GM23338 (cell line): ENCODE measurements at regions not wholly inside any gene's neighbourhood (a gene's known extent, or its start where the extent isn't known, plus 50 kb on each side); places are given as distances from the start of the nearest gene placed in this dataset.

Source experiments
- ATAC-seq: fragments of 200-7000 bp; cut with Tn5 transposase; 3 replicates; pipeline ENCODE4 v1.9.1; 2020
- DNase-seq: peaks from one replicate; pipeline ENCODE4 v3.0.0-alpha.2; 2015; ENCODE audit warnings: low spot score
- H2AFZ ChIP-seq: fragments of 200-600 bp; sonication (generic); 2 replicates; pipeline ENCODE4 v1.8.0; 2016; ENCODE audit warnings: antibody characterized with exemption, mild to moderate bottlenecking, moderate library complexity
- H3F3A ChIP-seq: fragments of 200-600 bp; sonication (generic); replicated peaks from 2 replicates; pipeline ENCODE4 v1.8.0; 2017; ENCODE audit warnings: antibody characterized with exemption, mixed run types, low read depth
- H3K27ac ChIP-seq: fragments of 200-600 bp; sonication (generic); 2 replicates; pipeline ENCODE4 v1.6.1; 2016; ENCODE audit warnings: low read depth
- H3K27me3 ChIP-seq: fragments of 200-600 bp; sonication (generic); 2 replicates; pipeline ENCODE4 v1.8.0; 2016; ENCODE audit warnings: mild to moderate bottlenecking, mixed run types, moderate library complexity; ENCODE audit not compliant: insufficient read depth
- H3K36me3 ChIP-seq: fragments of 200-600 bp; sonication (generic); 2 replicates; pipeline ENCODE4 v1.8.0; 2016; ENCODE audit warnings: mild to moderate bottlenecking; ENCODE audit not compliant: insufficient read depth
- H3K4me1 ChIP-seq: fragments of 200-600 bp; sonication (generic); 2 replicates; pipeline ENCODE4 v1.8.0; 2016; ENCODE audit warnings: mild to moderate bottlenecking, moderate library complexity; ENCODE audit not compliant: insufficient read depth
- H3K4me2 ChIP-seq: fragments of 200-600 bp; sonication (generic); 2 replicates; pipeline ENCODE4 v1.7.1; 2017; ENCODE audit warnings: mixed run types
- H3K4me3 ChIP-seq: fragments of 200-600 bp; sonication (generic); 2 replicates; pipeline ENCODE4 v1.6.1; 2016; ENCODE audit warnings: mixed run types
- H3K79me2 ChIP-seq: fragments of 200-600 bp; sonication (generic); replicated peaks from 2 replicates; pipeline ENCODE4 v1.8.0; 2017; ENCODE audit warnings: mild to moderate bottlenecking; ENCODE audit not compliant: insufficient read depth
- H3K9me2 ChIP-seq: fragments of 200-600 bp; sonication (generic); 2 replicates; pipeline ENCODE4 v1.8.0; 2017; ENCODE audit not compliant: insufficient read depth
- H4K20me1 ChIP-seq: fragments of 200-600 bp; sonication (generic); replicated peaks from 2 replicates; pipeline ENCODE4 v1.8.0; 2017; ENCODE audit warnings: mild to moderate bottlenecking; ENCODE audit not compliant: insufficient read depth
- H3K27ac Mint-ChIP-seq: 2 replicates; pipeline ENCODE4 v1.8.0; 2020; ENCODE audit warnings: inconsistent platforms, mild to moderate bottlenecking, moderate library complexity, mixed read lengths
- H3K27me3 Mint-ChIP-seq: 3 replicates; pipeline ENCODE4 v1.8.0; 2022; ENCODE audit warnings: low read depth, mild to moderate bottlenecking, moderate library complexity, mixed read lengths, inconsistent platforms; ENCODE audit not compliant: insufficient read depth, poor library complexity
- H3K36me3 Mint-ChIP-seq: 3 replicates; pipeline ENCODE4 v1.8.0; 2021; ENCODE audit warnings: low read depth, mild to moderate bottlenecking, inconsistent platforms, moderate library complexity, mixed read lengths
- H3K4me1 Mint-ChIP-seq: 3 replicates; pipeline ENCODE4 v1.8.0; 2020; ENCODE audit warnings: mild to moderate bottlenecking, inconsistent platforms, mixed read lengths
- H3K4me3 Mint-ChIP-seq: 3 replicates; pipeline ENCODE4 v1.8.0; 2021; ENCODE audit warnings: moderate library complexity, mild to moderate bottlenecking, inconsistent platforms, mixed read lengths
- H3K9me3 Mint-ChIP-seq: 3 replicates; pipeline ENCODE4 v1.8.0; 2020; ENCODE audit warnings: moderate library complexity, mild to moderate bottlenecking, inconsistent platforms, mixed read lengths
- CREB1 ChIP-seq: fragments of 250-450 bp; sonication (Bioruptor Pico); IDR thresholded peaks from 2 replicates; pipeline ENCODE4 v1.5.0; 2020; ENCODE audit warnings: low read depth, mild to moderate bottlenecking, moderate library complexity
- ETS1 ChIP-seq: IDR thresholded peaks from 2 replicates; pipeline ENCODE4 v1.6.1; 2016; ENCODE audit warnings: antibody characterized with exemption
- EZH2 ChIP-seq: fragments of 200-600 bp; sonication (generic); IDR thresholded peaks from one replicate; pipeline ENCODE4 v1.8.0; 2017; ENCODE audit warnings: antibody characterized with exemption, mild to moderate bottlenecking, low read depth; ENCODE audit not compliant: unreplicated experiment
- EZH2phosphoT487 ChIP-seq: fragments of 200-600 bp; sonication (generic); IDR thresholded peaks from one replicate; pipeline ENCODE4 v1.8.1; 2018; ENCODE audit warnings: antibody characterized with exemption; ENCODE audit not compliant: unreplicated experiment
- JUNB ChIP-seq: IDR thresholded peaks from one replicate; pipeline ENCODE4 v1.6.1; 2016; ENCODE audit warnings: antibody characterized with exemption; ENCODE audit not compliant: unreplicated experiment
- NANOG ChIP-seq: IDR thresholded peaks from 2 replicates; pipeline ENCODE4 v1.6.1; 2016; ENCODE audit warnings: antibody characterized with exemption, borderline replicate concordance
- POLR2AphosphoS5 ChIP-seq: IDR thresholded peaks from 2 replicates; pipeline ENCODE4 v1.6.1; 2016; ENCODE audit warnings: antibody characterized with exemption, low read depth
- STAT1 ChIP-seq: IDR thresholded peaks from one replicate; pipeline ENCODE4 v1.6.1; 2016; ENCODE audit warnings: antibody characterized with exemption; ENCODE audit not compliant: unreplicated experiment
- ZNF114 ChIP-seq: fragments of 250-450 bp; sonication (Bioruptor Pico); IDR thresholded peaks from 2 replicates; pipeline ENCODE4 v1.5.0; 2020; ENCODE audit warnings: mild to moderate bottlenecking, moderate library complexity
- ZNF331 ChIP-seq: fragments of 250-450 bp; sonication (Bioruptor Pico); IDR thresholded peaks from 2 replicates; pipeline ENCODE4 v1.5.0; 2020; ENCODE audit warnings: low read depth, mild to moderate bottlenecking, moderate library complexity
- ZNF462 ChIP-seq: fragments of 250-450 bp; sonication (Bioruptor Pico); IDR thresholded peaks from 2 replicates; pipeline ENCODE4 v1.5.0; 2020; ENCODE audit warnings: mild to moderate bottlenecking, moderate library complexity
- TF ChIP-seq, protein P1 (sequence below): IDR thresholded peaks from one replicate; pipeline ENCODE4 v1.6.1; 2018; ENCODE audit warnings: antibody characterized with exemption; ENCODE audit not compliant: unreplicated experiment
- TF ChIP-seq, protein P2 (sequence below), 2 experiments: fragments of 200-600 bp in 1 of 2; sonication (generic) in 1 of 2; conservative IDR thresholded peaks; 2 replicates each; pipeline versions ENCODE4 v1.5.1 to v1.6.1; 2016 to 2017; ENCODE audit warnings: antibody characterized with exemption in 2 of 2, low read depth in 2 of 2, mild to moderate bottlenecking in 2 of 2, moderate library complexity in 1 of 2

- no peaks in the 10 kb centered on the region for H4K20me1 ChIP-seq
- H3K27me3 Mint-ChIP-seq = no peaks in the 10 kb centered on the region
- no peak overlapping the region for H2AFZ ChIP-seq
- H3K4me1 ChIP-seq = no peaks in the 10 kb centered on the region
- H3K36me3 ChIP-seq = no peaks in the 10 kb centered on the region
- H3K4me1 Mint-ChIP-seq = no peaks in the 10 kb centered on the region
- no peaks in the 10 kb centered on the region for H3K36me3 Mint-ChIP-seq
- no peaks in the 10 kb centered on the region for H3K27me3 ChIP-seq
- H3K4me3 Mint-ChIP-seq = no peak overlapping the region
- H3K4me3 ChIP-seq = no peak overlapping the region
- no peaks in the 10 kb centered on the region for H3F3A ChIP-seq
- no peaks in the 10 kb centered on the region for H3K79me2 ChIP-seq
- H3K4me2 ChIP-seq = no peak overlapping the region
- H3K27ac Mint-ChIP-seq = no peak overlapping the region
- ATAC-seq = no peak
- no peak overlapping the region for H3K27ac ChIP-seq
- no peaks in the 10 kb centered on the region for H3K9me2 ChIP-seq
- no peak for DNase-seq
- TF ChIP-seq ZNF331 (CRISPR knock-in tag) = no peak
- no peak for TF ChIP-seq EZH2phosphoT487
- TF ChIP-seq ZNF462 (CRISPR knock-in tag) = no peak
- no peak for TF ChIP-seq ETS1
- no peak for TF ChIP-seq EZH2
- no peak for TF ChIP-seq CREB1 (CRISPR knock-in tag)
- no peak for TF ChIP-seq ZNF114 (CRISPR knock-in tag)
- no peak for TF ChIP-seq JUNB
- TF ChIP-seq, protein P1, sequence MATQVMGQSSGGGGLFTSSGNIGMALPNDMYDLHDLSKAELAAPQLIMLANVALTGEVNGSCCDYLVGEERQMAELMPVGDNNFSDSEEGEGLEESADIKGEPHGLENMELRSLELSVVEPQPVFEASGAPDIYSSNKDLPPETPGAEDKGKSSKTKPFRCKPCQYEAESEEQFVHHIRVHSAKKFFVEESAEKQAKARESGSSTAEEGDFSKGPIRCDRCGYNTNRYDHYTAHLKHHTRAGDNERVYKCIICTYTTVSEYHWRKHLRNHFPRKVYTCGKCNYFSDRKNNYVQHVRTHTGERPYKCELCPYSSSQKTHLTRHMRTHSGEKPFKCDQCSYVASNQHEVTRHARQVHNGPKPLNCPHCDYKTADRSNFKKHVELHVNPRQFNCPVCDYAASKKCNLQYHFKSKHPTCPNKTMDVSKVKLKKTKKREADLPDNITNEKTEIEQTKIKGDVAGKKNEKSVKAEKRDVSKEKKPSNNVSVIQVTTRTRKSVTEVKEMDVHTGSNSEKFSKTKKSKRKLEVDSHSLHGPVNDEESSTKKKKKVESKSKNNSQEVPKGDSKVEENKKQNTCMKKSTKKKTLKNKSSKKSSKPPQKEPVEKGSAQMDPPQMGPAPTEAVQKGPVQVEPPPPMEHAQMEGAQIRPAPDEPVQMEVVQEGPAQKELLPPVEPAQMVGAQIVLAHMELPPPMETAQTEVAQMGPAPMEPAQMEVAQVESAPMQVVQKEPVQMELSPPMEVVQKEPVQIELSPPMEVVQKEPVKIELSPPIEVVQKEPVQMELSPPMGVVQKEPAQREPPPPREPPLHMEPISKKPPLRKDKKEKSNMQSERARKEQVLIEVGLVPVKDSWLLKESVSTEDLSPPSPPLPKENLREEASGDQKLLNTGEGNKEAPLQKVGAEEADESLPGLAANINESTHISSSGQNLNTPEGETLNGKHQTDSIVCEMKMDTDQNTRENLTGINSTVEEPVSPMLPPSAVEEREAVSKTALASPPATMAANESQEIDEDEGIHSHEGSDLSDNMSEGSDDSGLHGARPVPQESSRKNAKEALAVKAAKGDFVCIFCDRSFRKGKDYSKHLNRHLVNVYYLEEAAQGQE = no peak
- no peak for TF ChIP-seq POLR2AphosphoS5
- TF ChIP-seq STAT1 = no peak
- TF ChIP-seq, protein P2, sequence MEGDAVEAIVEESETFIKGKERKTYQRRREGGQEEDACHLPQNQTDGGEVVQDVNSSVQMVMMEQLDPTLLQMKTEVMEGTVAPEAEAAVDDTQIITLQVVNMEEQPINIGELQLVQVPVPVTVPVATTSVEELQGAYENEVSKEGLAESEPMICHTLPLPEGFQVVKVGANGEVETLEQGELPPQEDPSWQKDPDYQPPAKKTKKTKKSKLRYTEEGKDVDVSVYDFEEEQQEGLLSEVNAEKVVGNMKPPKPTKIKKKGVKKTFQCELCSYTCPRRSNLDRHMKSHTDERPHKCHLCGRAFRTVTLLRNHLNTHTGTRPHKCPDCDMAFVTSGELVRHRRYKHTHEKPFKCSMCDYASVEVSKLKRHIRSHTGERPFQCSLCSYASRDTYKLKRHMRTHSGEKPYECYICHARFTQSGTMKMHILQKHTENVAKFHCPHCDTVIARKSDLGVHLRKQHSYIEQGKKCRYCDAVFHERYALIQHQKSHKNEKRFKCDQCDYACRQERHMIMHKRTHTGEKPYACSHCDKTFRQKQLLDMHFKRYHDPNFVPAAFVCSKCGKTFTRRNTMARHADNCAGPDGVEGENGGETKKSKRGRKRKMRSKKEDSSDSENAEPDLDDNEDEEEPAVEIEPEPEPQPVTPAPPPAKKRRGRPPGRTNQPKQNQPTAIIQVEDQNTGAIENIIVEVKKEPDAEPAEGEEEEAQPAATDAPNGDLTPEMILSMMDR (conservative IDR thresholded peaks at IDR 0.05; ENCODE audit: low read depth in 2 of 2) = no peak
- no peak for TF ChIP-seq NANOG
- no peaks in the 10 kb centered on the region for H3K9me3 Mint-ChIP-seq
These were observed 97.0 kb downstream of the AGTR2 start for GRCh38 chrX:116267511-116268040.
